ENCODE measurements at regions not wholly inside any gene's neighbourhood (a gene's known extent, or its start where the extent isn't known, plus 50 kb on each side); places are given as distances from the start of the nearest gene placed in this dataset.

DNA sequence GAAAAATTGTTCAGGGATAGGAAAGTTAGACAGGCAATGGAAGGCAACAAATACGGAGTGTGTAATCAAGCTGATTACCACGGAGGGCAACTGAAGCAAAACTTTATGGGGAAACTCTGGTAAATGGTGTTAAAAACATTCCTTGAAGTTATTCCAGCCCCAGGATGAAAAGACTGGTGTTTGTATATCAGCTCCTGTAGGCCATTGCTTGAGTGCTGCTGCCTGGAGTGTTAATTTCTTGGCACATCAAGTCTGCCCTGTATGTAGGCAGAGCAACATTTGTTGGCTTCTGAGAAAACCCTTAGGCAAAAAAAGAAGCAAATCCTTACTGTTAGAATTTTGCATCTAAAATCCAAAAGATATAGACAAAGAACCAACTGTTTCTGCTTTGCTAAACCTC is 686.5 kb upstream of the ACO1 start:
- WGBS = 55% methylated on average over 2 of the region's 2 CpGs
- Histone ChIP-seq H3K27me3 (replicated peaks; ENCODE audit: insufficient read depth) (no peaks in the 10 kb centered on the region), H3K27ac (no peak overlapping the region), H3K4me3 (no peak overlapping the region), H3K36me3 (no peaks in the 10 kb centered on the region), H3K9me3 (no peaks in the 10 kb centered on the region), H3K4me1 (replicated peaks) (no peaks in the 10 kb centered on the region)
- intact Hi-C loops (cut with DNase I) = no loop called here
- TF ChIP-seq, protein P1, sequence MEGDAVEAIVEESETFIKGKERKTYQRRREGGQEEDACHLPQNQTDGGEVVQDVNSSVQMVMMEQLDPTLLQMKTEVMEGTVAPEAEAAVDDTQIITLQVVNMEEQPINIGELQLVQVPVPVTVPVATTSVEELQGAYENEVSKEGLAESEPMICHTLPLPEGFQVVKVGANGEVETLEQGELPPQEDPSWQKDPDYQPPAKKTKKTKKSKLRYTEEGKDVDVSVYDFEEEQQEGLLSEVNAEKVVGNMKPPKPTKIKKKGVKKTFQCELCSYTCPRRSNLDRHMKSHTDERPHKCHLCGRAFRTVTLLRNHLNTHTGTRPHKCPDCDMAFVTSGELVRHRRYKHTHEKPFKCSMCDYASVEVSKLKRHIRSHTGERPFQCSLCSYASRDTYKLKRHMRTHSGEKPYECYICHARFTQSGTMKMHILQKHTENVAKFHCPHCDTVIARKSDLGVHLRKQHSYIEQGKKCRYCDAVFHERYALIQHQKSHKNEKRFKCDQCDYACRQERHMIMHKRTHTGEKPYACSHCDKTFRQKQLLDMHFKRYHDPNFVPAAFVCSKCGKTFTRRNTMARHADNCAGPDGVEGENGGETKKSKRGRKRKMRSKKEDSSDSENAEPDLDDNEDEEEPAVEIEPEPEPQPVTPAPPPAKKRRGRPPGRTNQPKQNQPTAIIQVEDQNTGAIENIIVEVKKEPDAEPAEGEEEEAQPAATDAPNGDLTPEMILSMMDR (IDR thresholded peaks at IDR 0.05) = no peak
- TF ChIP-seq POLR2AphosphoS5 (IDR thresholded peaks at IDR 0.05) = no peak
- no peak for TF ChIP-seq POLR2A (IDR thresholded peaks at IDR 0.05)
- no peak for DNase-seq (ENCODE audit: low spot score)

DNA sequence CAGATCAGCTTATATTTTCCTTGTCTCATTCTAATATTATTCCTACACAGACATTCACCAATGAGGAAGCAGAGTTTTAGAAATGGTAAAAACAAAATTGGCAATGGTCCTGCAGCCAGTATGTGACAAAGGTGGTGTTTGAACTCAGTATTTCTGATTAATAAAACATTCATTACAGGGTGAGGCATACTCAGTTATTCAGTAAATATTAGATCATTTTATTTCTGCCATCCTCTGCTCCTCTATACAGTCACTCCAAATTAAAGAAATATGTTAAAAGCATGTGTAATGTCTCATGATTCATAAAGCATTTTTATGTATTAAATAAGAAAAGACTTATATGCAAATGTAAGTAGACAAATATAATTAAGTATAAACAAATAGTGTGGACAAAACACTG is 684.6 kb upstream of the ACO1 start:
- intact Hi-C loops (cut with DNase I) = no loop called here
- TF ChIP-seq POLR2A (IDR thresholded peaks at IDR 0.05) (no peak), POLR2AphosphoS5 (IDR thresholded peaks at IDR 0.05) (no peak)
- TF ChIP-seq, protein P1 (IDR thresholded peaks at IDR 0.05) = no peak
- H3K4me3 ChIP-seq = no peak overlapping the region
- no peaks in the 10 kb centered on the region for H3K4me1 ChIP-seq (replicated peaks)
- no peaks in the 10 kb centered on the region for H3K27me3 ChIP-seq (replicated peaks; ENCODE audit: insufficient read depth)
- H3K27ac ChIP-seq = no peak overlapping the region
- H3K9me3 ChIP-seq = no peaks in the 10 kb centered on the region
- DNase-seq (ENCODE audit: low spot score) = no peak
- no peaks in the 10 kb centered on the region for H3K36me3 ChIP-seq

DNA sequence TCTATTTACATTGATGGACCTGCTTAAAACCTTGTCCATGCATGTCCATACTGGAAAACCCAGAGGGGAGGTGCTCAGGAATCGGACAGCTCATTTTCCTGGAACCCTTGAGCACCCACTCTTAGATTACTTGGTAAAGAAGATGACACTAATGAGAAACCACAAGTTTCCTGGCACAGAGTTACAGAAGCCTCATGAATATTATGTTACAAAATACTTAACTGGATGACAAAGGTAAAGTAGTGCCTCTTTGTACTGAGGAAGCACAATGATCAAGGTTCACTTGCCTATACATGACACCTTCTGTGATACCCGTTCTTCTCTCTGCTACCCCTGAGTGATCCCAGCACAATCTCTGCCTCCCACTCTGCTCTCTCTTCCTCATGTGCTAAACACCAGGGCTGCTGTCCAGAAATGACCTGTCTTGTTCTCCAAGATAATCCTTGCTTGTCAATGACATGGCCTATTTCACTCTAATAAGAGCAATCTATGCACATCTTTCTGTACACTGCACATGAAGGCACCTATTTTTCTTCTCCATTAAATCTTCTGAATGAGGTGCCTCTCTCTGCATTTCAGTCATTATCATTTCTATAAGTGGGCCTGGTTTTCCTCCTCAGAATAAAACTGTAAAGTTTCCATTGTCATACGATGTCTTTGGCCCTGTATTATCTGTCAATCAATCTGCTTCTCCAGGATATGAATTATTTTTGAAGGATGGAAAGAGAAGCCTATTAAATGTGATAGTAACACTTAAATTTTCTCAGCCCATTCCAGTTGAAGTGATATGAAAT is 684.0 kb upstream of the ACO1 start:
- intact Hi-C loops (cut with DNase I) = no loop called here
- no peaks in the 10 kb centered on the region for H3K27me3 ChIP-seq (replicated peaks; ENCODE audit: insufficient read depth)
- no peaks in the 10 kb centered on the region for H3K36me3 ChIP-seq
- H3K4me3 ChIP-seq = no peak overlapping the region
- no peaks in the 10 kb centered on the region for H3K4me1 ChIP-seq (replicated peaks)
- DNase-seq (ENCODE audit: low spot score) = no peak
- whole genome bisulfite sequencing = 59% methylated on average over 3 of the region's 3 CpGs
- no peaks in the 10 kb centered on the region for H3K9me3 ChIP-seq
- H3K27ac ChIP-seq = no peak overlapping the region
- TF ChIP-seq, protein P1 (IDR thresholded peaks at IDR 0.05) = no peak
- TF ChIP-seq POLR2A (IDR thresholded peaks at IDR 0.05) = no peak
- no peak for TF ChIP-seq POLR2AphosphoS5 (IDR thresholded peaks at IDR 0.05)

DNA sequence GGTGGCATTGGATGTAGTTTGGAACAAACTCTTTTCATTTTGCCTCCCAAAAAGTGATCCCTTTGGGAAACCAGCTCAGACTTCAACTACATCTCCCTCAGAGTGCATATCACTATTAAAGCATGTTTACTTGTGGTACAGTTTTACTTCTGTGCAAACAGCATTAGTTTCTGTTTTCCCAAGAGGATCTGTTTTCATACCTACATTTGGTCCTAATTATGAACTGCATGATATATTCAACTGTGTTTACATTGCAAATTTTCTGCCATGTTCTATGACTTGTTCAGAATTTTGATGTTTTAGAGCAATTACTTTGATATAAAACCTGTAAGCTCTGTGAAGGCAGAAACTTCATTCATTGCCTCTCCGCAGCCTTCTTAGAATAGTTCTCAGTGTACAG is 681.5 kb upstream of the ACO1 start:
- Histone ChIP-seq H3K4me1 (replicated peaks) (no peaks in the 10 kb centered on the region), H3K27ac (no peak overlapping the region), H3K4me3 (no peak overlapping the region), H3K27me3 (replicated peaks; ENCODE audit: insufficient read depth) (no peaks in the 10 kb centered on the region), H3K9me3 (no peaks in the 10 kb centered on the region), H3K36me3 (no peaks in the 10 kb centered on the region)
- TF ChIP-seq POLR2A (IDR thresholded peaks at IDR 0.05) (no peak), POLR2AphosphoS5 (IDR thresholded peaks at IDR 0.05) (no peak)
- TF ChIP-seq, protein P1 (IDR thresholded peaks at IDR 0.05) = no peak
- 100% methylated on average over 1 of the region's 1 CpG for WGBS
- intact Hi-C loops (cut with DNase I) = no loop called here
- no peak for DNase-seq (ENCODE audit: low spot score)

DNA sequence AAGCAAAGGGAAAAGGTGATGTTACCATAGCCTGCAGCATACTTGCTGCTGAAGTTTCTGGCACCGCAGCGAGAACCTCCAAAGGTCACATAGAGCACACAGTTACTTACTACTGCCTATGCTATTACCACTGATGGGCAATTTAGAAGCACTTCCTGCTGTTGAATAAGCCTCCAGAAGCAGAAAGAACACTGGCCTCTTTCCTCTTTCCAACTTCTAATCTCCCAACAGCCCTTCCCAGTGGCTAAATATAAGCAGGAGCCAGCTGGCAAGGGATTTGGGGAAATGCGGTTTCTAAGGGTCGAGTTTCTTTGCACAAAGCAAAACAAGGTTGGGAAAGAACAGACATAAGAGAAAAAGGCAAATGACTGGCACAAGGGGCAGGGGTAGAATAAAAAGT is 669.2 kb upstream of the ACO1 start:
- no peak for DNase-seq (ENCODE audit: low spot score)
- Histone ChIP-seq H3K4me3 (no peak overlapping the region), H3K9me3 (no peaks in the 10 kb centered on the region), H3K4me1 (replicated peaks) (no peaks in the 10 kb centered on the region), H3K27me3 (replicated peaks; ENCODE audit: insufficient read depth) (no peaks in the 10 kb centered on the region), H3K36me3 (no peaks in the 10 kb centered on the region), H3K27ac (no peak overlapping the region)
- WGBS = 48% methylated on average over 4 of the region's 4 CpGs
- TF ChIP-seq POLR2AphosphoS5 (IDR thresholded peaks at IDR 0.05) (no peak), POLR2A (IDR thresholded peaks at IDR 0.05) (no peak)
- TF ChIP-seq, protein P1 (IDR thresholded peaks at IDR 0.05) = no peak
- intact Hi-C loops (cut with DNase I) = loop anchor here (10.0 kb wide), 1 partner anchor 60 kb away; no protein-coding TSS in a partner anchor

Measured in prostate gland (tissue), 2 donors.